Neural cell (in vitro differentiated cells): ENCODE measurements at regions not wholly inside any gene's neighbourhood (a gene's known extent, or its start where the extent isn't known, plus 50 kb on each side); places are given as distances from the start of the nearest gene placed in this dataset.

Source experiments
- H2AFZ ChIP-seq: fragments of 200-600, 300-800 bp; sonication (generic), shearing (Covaris generic); 2 replicates; pipeline ENCODE4 v1.6.0; 2014; ENCODE audit warnings: low read depth, mild to moderate bottlenecking, antibody characterized with exemption, low read length, moderate library complexity
- H3F3A ChIP-seq: fragments of 200-600 bp; shearing (Covaris generic); 2 replicates; pipeline ENCODE4 v1.6.1; 2016; ENCODE audit warnings: mild to moderate bottlenecking, moderate library complexity, mixed read lengths, antibody characterized with exemption, low read length; ENCODE audit not compliant: insufficient read depth, poor library complexity, severe bottlenecking
- H3K27ac ChIP-seq: fragments of 200-600, 300-800 bp; sonication (generic), shearing (Covaris generic); 2 replicates; pipeline ENCODE4 v1.5.1; 2014; ENCODE audit warnings: mild to moderate bottlenecking, low read length, moderate library complexity
- H3K27me3 ChIP-seq: fragments of 300-800, 200-600 bp; sonication (generic), shearing (Covaris generic); 2 replicates; pipeline ENCODE4 v1.6.0; 2014; ENCODE audit warnings: mild to moderate bottlenecking, low read depth, low read length, moderate library complexity; ENCODE audit not compliant: insufficient read depth
- H3K36me3 ChIP-seq: fragments of 300-800, 200-600 bp; sonication (generic), shearing (Covaris generic); 2 replicates; pipeline ENCODE4 v1.5.1; 2014; ENCODE audit warnings: mild to moderate bottlenecking, antibody characterized with exemption, low read length, moderate library complexity; ENCODE audit not compliant: insufficient read depth
- H3K4me2 ChIP-seq: fragments of 300-800, 200-600 bp; sonication (generic), shearing (Covaris generic); 2 replicates; pipeline ENCODE4 v1.6.0; 2014; ENCODE audit warnings: mild to moderate bottlenecking, low read length
- H3K4me3 ChIP-seq: fragments of 300-800, 200-600 bp; sonication (generic), shearing (Covaris generic); 2 replicates; pipeline ENCODE4 v1.5.1; 2014; ENCODE audit warnings: mild to moderate bottlenecking, low read length, moderate library complexity
- H3K79me2 ChIP-seq: fragments of 200-600 bp; shearing (Covaris generic); replicated peaks from 2 replicates; pipeline ENCODE4 v1.6.0; 2014; ENCODE audit warnings: mild to moderate bottlenecking, low read length, moderate library complexity; ENCODE audit not compliant: insufficient read depth
- H3K9ac ChIP-seq: fragments of 300-800, 200-600 bp; sonication (generic), shearing (Covaris generic); 2 replicates; pipeline ENCODE4 v1.6.1; 2016; ENCODE audit warnings: mild to moderate bottlenecking, low read length, mixed read lengths
- H3K9me2 ChIP-seq: fragments of 200-600 bp; shearing (Covaris generic); 2 replicates; pipeline ENCODE4 v1.6.1; 2016; ENCODE audit warnings: mild to moderate bottlenecking, low read length, mixed read lengths; ENCODE audit not compliant: insufficient read depth
- H3K9me3 ChIP-seq: fragments of 200-600, 300-800 bp; sonication (generic), shearing (Covaris generic); 2 replicates; pipeline ENCODE4 v1.6.1; 2016; ENCODE audit warnings: mild to moderate bottlenecking, mixed run types, low read length, moderate library complexity, mixed read lengths
- H4K20me1 ChIP-seq: fragments of 200-600 bp; shearing (Covaris generic); 2 replicates; pipeline ENCODE4 v1.6.1; 2016; ENCODE audit warnings: mild to moderate bottlenecking, mixed run types; ENCODE audit not compliant: insufficient read depth
- EP300 ChIP-seq: fragments of 450-650 bp; conservative IDR thresholded peaks from 2 replicates; pipeline ENCODE4 v1.6.1; 2014; ENCODE audit warnings: antibody characterized with exemption, mild to moderate bottlenecking, moderate library complexity; ENCODE audit not compliant: poor library complexity, severe bottlenecking
- EZH2 ChIP-seq: fragments of 200-600, 300-800 bp; shearing (Covaris generic), sonication (generic); IDR thresholded peaks from 2 replicates; pipeline ENCODE4 v1.6.1; 2014; ENCODE audit warnings: antibody characterized with exemption, low read length, borderline replicate concordance, mild to moderate bottlenecking; ENCODE audit not compliant: insufficient read depth, poor library complexity, severe bottlenecking
- MXI1 ChIP-seq: fragments of 450-650 bp; conservative IDR thresholded peaks from 2 replicates; pipeline ENCODE4 v1.6.1; 2014; ENCODE audit warnings: antibody characterized with exemption, mild to moderate bottlenecking; ENCODE audit not compliant: poor library complexity, severe bottlenecking
- POLR2AphosphoS5 ChIP-seq: IDR thresholded peaks from 2 replicates; pipeline ENCODE4 v1.6.1; 2012
- RAD21 ChIP-seq: fragments of 450-650 bp; conservative IDR thresholded peaks from 2 replicates; pipeline ENCODE4 v1.6.1; 2014; ENCODE audit warnings: antibody characterized with exemption, mild to moderate bottlenecking, moderate library complexity
- SMC3 ChIP-seq: fragments of 450-650 bp; conservative IDR thresholded peaks from 2 replicates; pipeline ENCODE4 v1.6.1; 2014; ENCODE audit warnings: antibody characterized with exemption, mild to moderate bottlenecking, moderate library complexity; ENCODE audit not compliant: poor library complexity
- TAF1 ChIP-seq: IDR thresholded peaks from 2 replicates; pipeline ENCODE4 v1.6.1; 2012; ENCODE audit warnings: low read depth
- TF ChIP-seq, protein P1 (sequence below): fragments of 450-650 bp; IDR thresholded peaks from 2 replicates; pipeline ENCODE4 v1.5.1; 2014; ENCODE audit warnings: antibody characterized with exemption, mild to moderate bottlenecking, moderate library complexity; ENCODE audit not compliant: poor library complexity, severe bottlenecking
- TF ChIP-seq, protein P2 (sequence below): IDR thresholded peaks from 2 replicates; pipeline ENCODE4 v1.6.1; 2012; ENCODE audit warnings: borderline replicate concordance

DNA sequence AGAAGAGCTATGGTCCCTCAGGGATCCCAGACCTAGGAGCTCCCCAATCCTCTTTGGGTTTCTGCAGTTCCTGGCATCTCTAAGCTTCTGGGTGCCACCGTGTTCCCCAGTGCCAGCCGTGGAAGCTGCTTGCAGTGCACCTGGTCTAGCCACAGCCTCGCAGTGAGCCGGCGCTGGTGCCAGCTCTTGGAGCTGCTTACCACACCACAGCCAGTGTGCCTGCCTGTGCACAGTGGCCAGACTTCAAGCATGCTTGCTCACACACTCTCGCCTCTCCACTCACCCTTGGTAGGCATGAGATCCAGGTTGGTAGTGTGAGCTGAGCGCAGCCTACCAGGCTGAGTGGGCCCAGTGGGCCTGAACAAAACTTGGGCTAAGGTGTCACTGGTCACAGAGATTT is 971.9 kb downstream of the DCDC2C start:
- H3K9me3 ChIP-seq = no peaks in the 10 kb centered on the region
- H3K27me3 ChIP-seq = no peaks in the 10 kb centered on the region
- no peaks in the 10 kb centered on the region for H4K20me1 ChIP-seq

DNA sequence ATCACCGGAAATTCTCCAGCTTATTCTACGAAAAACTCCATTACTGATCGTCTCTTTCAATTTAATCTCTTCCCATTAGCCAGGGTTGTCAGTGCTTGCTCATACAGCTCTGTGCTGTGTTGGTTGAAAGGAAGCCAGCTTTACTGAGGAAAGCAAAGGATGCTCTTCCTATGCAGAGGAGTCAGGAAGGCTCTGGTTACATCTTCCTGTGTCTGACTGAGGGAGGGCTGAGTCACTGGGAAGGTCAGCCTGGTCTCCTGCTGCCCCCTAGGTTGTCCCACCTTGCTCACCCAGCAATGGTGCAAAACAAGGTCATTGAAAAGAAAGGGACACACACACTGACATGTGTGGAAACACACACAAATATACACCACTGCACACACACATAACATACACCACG is 975.6 kb downstream of the DCDC2C start:
- H3K4me2 ChIP-seq = no peak overlapping the region
- H2AFZ ChIP-seq = no peak overlapping the region
- no peaks in the 10 kb centered on the region for H4K20me1 ChIP-seq
- H3K9me2 ChIP-seq = no peaks in the 10 kb centered on the region
- no peaks in the 10 kb centered on the region for H3K36me3 ChIP-seq
- no peaks in the 10 kb centered on the region for H3F3A ChIP-seq
- H3K9ac ChIP-seq = no peak overlapping the region
- no peaks in the 10 kb centered on the region for H3K9me3 ChIP-seq
- no peaks in the 10 kb centered on the region for H3K27me3 ChIP-seq
- H3K79me2 ChIP-seq = no peaks in the 10 kb centered on the region
- no peak overlapping the region for H3K27ac ChIP-seq
- TF ChIP-seq, protein P1, sequence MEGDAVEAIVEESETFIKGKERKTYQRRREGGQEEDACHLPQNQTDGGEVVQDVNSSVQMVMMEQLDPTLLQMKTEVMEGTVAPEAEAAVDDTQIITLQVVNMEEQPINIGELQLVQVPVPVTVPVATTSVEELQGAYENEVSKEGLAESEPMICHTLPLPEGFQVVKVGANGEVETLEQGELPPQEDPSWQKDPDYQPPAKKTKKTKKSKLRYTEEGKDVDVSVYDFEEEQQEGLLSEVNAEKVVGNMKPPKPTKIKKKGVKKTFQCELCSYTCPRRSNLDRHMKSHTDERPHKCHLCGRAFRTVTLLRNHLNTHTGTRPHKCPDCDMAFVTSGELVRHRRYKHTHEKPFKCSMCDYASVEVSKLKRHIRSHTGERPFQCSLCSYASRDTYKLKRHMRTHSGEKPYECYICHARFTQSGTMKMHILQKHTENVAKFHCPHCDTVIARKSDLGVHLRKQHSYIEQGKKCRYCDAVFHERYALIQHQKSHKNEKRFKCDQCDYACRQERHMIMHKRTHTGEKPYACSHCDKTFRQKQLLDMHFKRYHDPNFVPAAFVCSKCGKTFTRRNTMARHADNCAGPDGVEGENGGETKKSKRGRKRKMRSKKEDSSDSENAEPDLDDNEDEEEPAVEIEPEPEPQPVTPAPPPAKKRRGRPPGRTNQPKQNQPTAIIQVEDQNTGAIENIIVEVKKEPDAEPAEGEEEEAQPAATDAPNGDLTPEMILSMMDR = no peak
- TF ChIP-seq, protein P2, sequence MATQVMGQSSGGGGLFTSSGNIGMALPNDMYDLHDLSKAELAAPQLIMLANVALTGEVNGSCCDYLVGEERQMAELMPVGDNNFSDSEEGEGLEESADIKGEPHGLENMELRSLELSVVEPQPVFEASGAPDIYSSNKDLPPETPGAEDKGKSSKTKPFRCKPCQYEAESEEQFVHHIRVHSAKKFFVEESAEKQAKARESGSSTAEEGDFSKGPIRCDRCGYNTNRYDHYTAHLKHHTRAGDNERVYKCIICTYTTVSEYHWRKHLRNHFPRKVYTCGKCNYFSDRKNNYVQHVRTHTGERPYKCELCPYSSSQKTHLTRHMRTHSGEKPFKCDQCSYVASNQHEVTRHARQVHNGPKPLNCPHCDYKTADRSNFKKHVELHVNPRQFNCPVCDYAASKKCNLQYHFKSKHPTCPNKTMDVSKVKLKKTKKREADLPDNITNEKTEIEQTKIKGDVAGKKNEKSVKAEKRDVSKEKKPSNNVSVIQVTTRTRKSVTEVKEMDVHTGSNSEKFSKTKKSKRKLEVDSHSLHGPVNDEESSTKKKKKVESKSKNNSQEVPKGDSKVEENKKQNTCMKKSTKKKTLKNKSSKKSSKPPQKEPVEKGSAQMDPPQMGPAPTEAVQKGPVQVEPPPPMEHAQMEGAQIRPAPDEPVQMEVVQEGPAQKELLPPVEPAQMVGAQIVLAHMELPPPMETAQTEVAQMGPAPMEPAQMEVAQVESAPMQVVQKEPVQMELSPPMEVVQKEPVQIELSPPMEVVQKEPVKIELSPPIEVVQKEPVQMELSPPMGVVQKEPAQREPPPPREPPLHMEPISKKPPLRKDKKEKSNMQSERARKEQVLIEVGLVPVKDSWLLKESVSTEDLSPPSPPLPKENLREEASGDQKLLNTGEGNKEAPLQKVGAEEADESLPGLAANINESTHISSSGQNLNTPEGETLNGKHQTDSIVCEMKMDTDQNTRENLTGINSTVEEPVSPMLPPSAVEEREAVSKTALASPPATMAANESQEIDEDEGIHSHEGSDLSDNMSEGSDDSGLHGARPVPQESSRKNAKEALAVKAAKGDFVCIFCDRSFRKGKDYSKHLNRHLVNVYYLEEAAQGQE = no peak
- TF ChIP-seq RAD21 (no peak), MXI1 (no peak), SMC3 (no peak), EP300 (no peak), POLR2AphosphoS5 (no peak), EZH2 (no peak), TAF1 (no peak)
- no peak overlapping the region for H3K4me3 ChIP-seq

More for the DNA sequence above, 971.9 kb downstream of the DCDC2C start:
- Histone ChIP-seq H3K79me2 (no peaks in the 10 kb centered on the region), H3K9ac (no peak overlapping the region), H2AFZ (no peak overlapping the region), H3K9me2 (no peaks in the 10 kb centered on the region), H3K36me3 (no peaks in the 10 kb centered on the region), H3K27ac (no peak overlapping the region), H3K4me2 (no peak overlapping the region), H3K4me3 (no peak overlapping the region), H3F3A (no peaks in the 10 kb centered on the region)
- no peak for TF ChIP-seq EP300

DNA sequence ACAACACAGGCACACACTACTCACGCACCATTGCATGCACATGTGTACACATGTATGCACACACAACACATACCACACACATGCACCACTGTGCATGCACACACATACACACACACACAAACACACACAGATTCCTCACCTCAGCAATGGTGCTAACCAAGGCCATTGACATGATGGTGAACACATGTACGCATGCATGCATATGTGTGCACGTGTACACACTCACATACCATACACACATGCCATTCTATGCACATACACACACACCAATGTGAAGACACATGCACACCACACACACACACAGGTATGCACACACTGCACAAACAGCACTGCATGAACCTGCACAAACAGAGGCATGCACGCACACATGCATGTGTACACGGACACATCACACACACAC is 976.0 kb downstream of the DCDC2C start:
- no peaks in the 10 kb centered on the region for H3K9me2 ChIP-seq
- H3K27me3 ChIP-seq = no peaks in the 10 kb centered on the region
- no peaks in the 10 kb centered on the region for H3K36me3 ChIP-seq
- H3K9ac ChIP-seq = no peak overlapping the region
- no peaks in the 10 kb centered on the region for H3K9me3 ChIP-seq
- H2AFZ ChIP-seq = no peak overlapping the region
- no peak overlapping the region for H3K4me3 ChIP-seq
- no peaks in the 10 kb centered on the region for H4K20me1 ChIP-seq
- H3F3A ChIP-seq = no peaks in the 10 kb centered on the region
- H3K4me2 ChIP-seq = no peak overlapping the region
- no peaks in the 10 kb centered on the region for H3K79me2 ChIP-seq
- H3K27ac ChIP-seq = no peak overlapping the region
- TF ChIP-seq EP300 (no peak), SMC3 (no peak), MXI1 (no peak), EZH2 (no peak), POLR2AphosphoS5 (no peak), RAD21 (no peak), TAF1 (no peak)
- TF ChIP-seq, protein P1 = no peak
- TF ChIP-seq, protein P2 = no peak
